Fibroblast of lung (primary cell): ENCODE measurements at regions not wholly inside any gene's neighbourhood (a gene's known extent, or its start where the extent isn't known, plus 50 kb on each side); places are given as distances from the start of the nearest gene placed in this dataset.

Experiments
- DNase-seq, 2 donors: peaks; one replicate each; pipeline versions ENCODE4 v3.0.0 to v3.0.0-alpha.2; 2010; ENCODE audit warnings: low read depth in 2 of 2
- H2AFZ ChIP-seq: 2 replicates; pipeline ENCODE4 v1.5.1; 2012; ENCODE audit warnings: low read length, control low read depth, inconsistent platforms
- H3K27ac ChIP-seq: 2 replicates; pipeline ENCODE4 v1.5.1; 2011; ENCODE audit warnings: low read length, control low read depth; ENCODE audit not compliant: insufficient read depth
- H3K27me3 ChIP-seq: 2 replicates; pipeline ENCODE4 v1.5.1; 2011; ENCODE audit warnings: mild to moderate bottlenecking, low read length; ENCODE audit not compliant: control insufficient read depth, insufficient read depth
- H3K36me3 ChIP-seq: 2 replicates; pipeline ENCODE4 v1.5.1; 2011; ENCODE audit warnings: low read length; ENCODE audit not compliant: control insufficient read depth, insufficient read depth
- H3K4me1 ChIP-seq: 2 replicates; pipeline ENCODE4 v1.5.1; 2011; ENCODE audit warnings: low read length; ENCODE audit not compliant: control insufficient read depth, insufficient read depth; ENCODE audit errors: extremely low read depth
- H3K4me2 ChIP-seq: 2 replicates; pipeline ENCODE4 v1.5.1; 2011; ENCODE audit warnings: low read length, control low read depth; ENCODE audit not compliant: insufficient read depth; ENCODE audit errors: extremely low read depth
- H3K4me3 ChIP-seq, 4 experiments: fragments of 200-600 bp in 1 of 4; sonication (generic) in 1 of 4; replicated peaks in 1 of 4; 2 replicates each; pipeline ENCODE4 v1.5.1; 2011 to 2016; ENCODE audit warnings: low read length in 4 of 4, low read depth in 3 of 4, mild to moderate bottlenecking in 3 of 4, control low read depth in 2 of 4, inconsistent platforms in 1 of 4, mixed read lengths in 1 of 4; ENCODE audit not compliant: insufficient read depth in 1 of 4; ENCODE audit errors: control extremely low read depth in 1 of 4
- H3K79me2 ChIP-seq: 2 replicates; pipeline ENCODE4 v1.5.1; 2012; ENCODE audit warnings: mild to moderate bottlenecking, low read length, inconsistent platforms; ENCODE audit not compliant: control insufficient read depth, insufficient read depth
- H3K9ac ChIP-seq: 2 replicates; pipeline ENCODE4 v1.5.1; 2011; ENCODE audit warnings: mild to moderate bottlenecking, low read length, control low read depth; ENCODE audit not compliant: insufficient read depth
- H3K9me3 ChIP-seq: 2 replicates; pipeline ENCODE4 v1.5.1; 2012; ENCODE audit warnings: low read depth, low read length; ENCODE audit not compliant: control insufficient read depth, insufficient read depth
- H4K20me1 ChIP-seq: 2 replicates; pipeline ENCODE4 v1.5.1; 2011; ENCODE audit warnings: low read length; ENCODE audit not compliant: control insufficient read depth, insufficient read depth; ENCODE audit errors: extremely low read depth
- EZH2 ChIP-seq: IDR thresholded peaks from 2 replicates; pipeline ENCODE4 v1.5.1; 2012; ENCODE audit warnings: low read length, control low read depth, mild to moderate bottlenecking; ENCODE audit errors: missing control alignments
- TF ChIP-seq, protein P1 (sequence below), 2 donors: IDR thresholded peaks in 1 of 2; conservative IDR thresholded peaks in 1 of 2; 1 replicate in 1 of 2; 2 replicates in 1 of 2; pipeline ENCODE4 v1.5.1; 2011 to 2012; ENCODE audit warnings: low read length in 2 of 2, control low read depth in 1 of 2, inconsistent platforms in 1 of 2, low read depth in 1 of 2, mild to moderate bottlenecking in 1 of 2

DNA sequence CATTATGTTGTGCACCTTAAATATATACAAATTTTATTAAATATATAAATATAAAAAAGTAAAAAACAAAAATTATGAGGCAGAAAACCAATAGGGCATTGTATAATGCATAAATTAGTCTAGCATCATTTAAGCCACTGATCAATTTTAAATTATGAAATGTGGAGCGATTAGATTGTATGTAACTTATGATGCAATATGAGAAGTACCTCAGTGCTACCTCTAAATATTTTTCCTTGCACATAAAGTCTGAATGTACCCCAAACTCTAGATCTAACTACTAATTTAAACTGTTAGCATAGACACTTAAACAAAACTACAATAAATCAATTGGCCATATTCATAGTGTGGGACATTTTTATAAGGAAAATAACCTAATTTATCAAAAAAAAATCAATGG lies 1178.5 kb upstream of the MIR17HG start:
- H3K4me2 ChIP-seq, result no peak overlapping the region
- TF ChIP-seq, protein P1, sequence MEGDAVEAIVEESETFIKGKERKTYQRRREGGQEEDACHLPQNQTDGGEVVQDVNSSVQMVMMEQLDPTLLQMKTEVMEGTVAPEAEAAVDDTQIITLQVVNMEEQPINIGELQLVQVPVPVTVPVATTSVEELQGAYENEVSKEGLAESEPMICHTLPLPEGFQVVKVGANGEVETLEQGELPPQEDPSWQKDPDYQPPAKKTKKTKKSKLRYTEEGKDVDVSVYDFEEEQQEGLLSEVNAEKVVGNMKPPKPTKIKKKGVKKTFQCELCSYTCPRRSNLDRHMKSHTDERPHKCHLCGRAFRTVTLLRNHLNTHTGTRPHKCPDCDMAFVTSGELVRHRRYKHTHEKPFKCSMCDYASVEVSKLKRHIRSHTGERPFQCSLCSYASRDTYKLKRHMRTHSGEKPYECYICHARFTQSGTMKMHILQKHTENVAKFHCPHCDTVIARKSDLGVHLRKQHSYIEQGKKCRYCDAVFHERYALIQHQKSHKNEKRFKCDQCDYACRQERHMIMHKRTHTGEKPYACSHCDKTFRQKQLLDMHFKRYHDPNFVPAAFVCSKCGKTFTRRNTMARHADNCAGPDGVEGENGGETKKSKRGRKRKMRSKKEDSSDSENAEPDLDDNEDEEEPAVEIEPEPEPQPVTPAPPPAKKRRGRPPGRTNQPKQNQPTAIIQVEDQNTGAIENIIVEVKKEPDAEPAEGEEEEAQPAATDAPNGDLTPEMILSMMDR (conservative IDR thresholded peaks at IDR 0.05 in 1 of 2, IDR thresholded peaks at IDR 0.05 in 1 of 2; ENCODE audit: low read depth in 1 of 2, low read length in 2 of 2), result no peak
- TF ChIP-seq EZH2, result no peak
- DNase-seq, result no peak
- H3K9me3 ChIP-seq, result no peaks in the 10 kb centered on the region
- H3K4me1 ChIP-seq, result no peaks in the 10 kb centered on the region
- no peak overlapping the region for H3K9ac ChIP-seq
- H4K20me1 ChIP-seq, result no peaks in the 10 kb centered on the region
- no peak overlapping the region for H2AFZ ChIP-seq
- H3K36me3 ChIP-seq, result no peaks in the 10 kb centered on the region
- no peaks in the 10 kb centered on the region for H3K27me3 ChIP-seq
- H3K27ac ChIP-seq, result no peak overlapping the region
- no peaks in the 10 kb centered on the region for H3K79me2 ChIP-seq
- no peak overlapping the region for H3K4me3 ChIP-seq

DNA sequence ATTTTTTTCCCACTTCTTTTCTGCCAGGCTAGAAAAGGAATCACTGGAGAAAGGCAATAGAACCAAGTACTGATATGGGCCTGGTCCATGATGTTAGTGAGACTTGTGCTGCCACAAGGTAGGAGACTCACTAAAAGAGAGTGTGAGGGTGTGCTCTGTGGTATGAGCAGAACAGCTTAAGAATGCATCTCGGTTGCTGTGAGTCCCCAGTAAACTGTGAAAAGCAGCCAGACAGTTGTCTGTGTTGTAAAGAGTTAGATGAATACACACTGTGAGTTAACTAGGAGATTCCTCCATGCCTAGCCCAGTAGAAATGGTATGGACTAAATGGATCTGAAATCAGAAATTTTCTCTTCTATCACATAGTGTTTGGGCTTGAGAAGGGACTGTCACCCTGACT lies 1177.3 kb upstream of the MIR17HG start:
- Histone ChIP-seq H3K9ac (no peak overlapping the region), H3K79me2 (no peaks in the 10 kb centered on the region), H3K36me3 (no peaks in the 10 kb centered on the region), H3K27me3 (no peaks in the 10 kb centered on the region), H3K4me1 (no peaks in the 10 kb centered on the region), H3K27ac (no peak overlapping the region), H3K9me3 (no peaks in the 10 kb centered on the region), H3K4me2 (no peak overlapping the region), H3K4me3 (no peak overlapping the region), H4K20me1 (no peaks in the 10 kb centered on the region), H2AFZ (no peak overlapping the region)
- TF ChIP-seq EZH2, result no peak
- TF ChIP-seq, protein P1 (conservative IDR thresholded peaks at IDR 0.05 in 1 of 2, IDR thresholded peaks at IDR 0.05 in 1 of 2; ENCODE audit: low read depth in 1 of 2, low read length in 2 of 2), result no peak
- no peak for DNase-seq

DNA sequence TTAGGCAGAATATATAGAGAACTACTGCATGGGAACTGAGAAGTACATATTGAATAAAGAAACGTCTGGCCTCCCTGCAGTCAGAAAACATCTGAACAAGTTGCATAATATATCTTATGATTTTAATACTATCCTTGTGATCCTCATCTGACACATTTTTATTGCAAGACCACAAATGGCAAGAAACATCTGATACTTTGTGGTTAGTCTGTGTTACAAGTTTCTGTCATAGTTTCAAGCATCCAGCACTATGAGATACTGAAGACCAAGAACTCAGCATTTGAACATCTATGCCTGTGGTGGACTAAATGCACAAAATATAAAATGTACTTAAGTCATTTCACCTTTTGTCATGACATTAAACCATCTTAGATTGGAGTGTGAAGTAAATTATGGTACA lies 1175.8 kb upstream of the MIR17HG start:
- no peaks in the 10 kb centered on the region for H4K20me1 ChIP-seq
- no peaks in the 10 kb centered on the region for H3K36me3 ChIP-seq
- no peak overlapping the region for H3K4me2 ChIP-seq
- H3K9ac ChIP-seq, result no peak overlapping the region
- H2AFZ ChIP-seq, result no peak overlapping the region
- no peak overlapping the region for H3K27ac ChIP-seq
- TF ChIP-seq, protein P1 (conservative IDR thresholded peaks at IDR 0.05 in 1 of 2, IDR thresholded peaks at IDR 0.05 in 1 of 2; ENCODE audit: low read depth in 1 of 2, low read length in 2 of 2), result no peak
- TF ChIP-seq EZH2, result no peak
- no peaks in the 10 kb centered on the region for H3K79me2 ChIP-seq
- no peaks in the 10 kb centered on the region for H3K27me3 ChIP-seq
- H3K4me1 ChIP-seq, result no peaks in the 10 kb centered on the region
- peak; percentile 2 for DNase-seq
- H3K9me3 ChIP-seq, result no peaks in the 10 kb centered on the region
- no peak overlapping the region for H3K4me3 ChIP-seq
